ENCODE measurements at regions not wholly inside any gene's neighbourhood (a gene's known extent, or its start where the extent isn't known, plus 50 kb on each side); places are given as distances from the start of the nearest gene placed in this dataset.

GRCh38 chr4:54167508-54167907, 61.6 kb upstream of the PDGFRA start:
- no peak for DNase-seq (ENCODE audit: low read depth, low spot score)
- in situ Hi-C loops (cut with HindIII; ENCODE audit: low sequenced_read_pairs): no loop called here
- no peak overlapping the region for H3K4me3 ChIP-seq (ENCODE audit: low read depth, low read length)
- no peak for TF ChIP-seq CTCF (IDR thresholded peaks at IDR 0.05; ENCODE audit: low read depth, low read length)

GRCh38 chr4:54169176-54169575, 59.9 kb upstream of the PDGFRA start:
- TF ChIP-seq CTCF (IDR thresholded peaks at IDR 0.05; ENCODE audit: low read depth, low read length): no peak
- H3K4me3 ChIP-seq (ENCODE audit: low read depth, low read length): no peak overlapping the region
- in situ Hi-C loops (cut with HindIII; ENCODE audit: low sequenced_read_pairs): no loop called here
- DNase-seq (ENCODE audit: low read depth, low spot score): peak; percentile 23

GRCh38 chr4:54172156-54172555, 56.9 kb upstream of the PDGFRA start:
- no peak for DNase-seq (ENCODE audit: low read depth, low spot score)
- in situ Hi-C loops (cut with HindIII; ENCODE audit: low sequenced_read_pairs): no loop called here
- no peak overlapping the region for H3K4me3 ChIP-seq (ENCODE audit: low read depth, low read length)
- no peak for TF ChIP-seq CTCF (IDR thresholded peaks at IDR 0.05; ENCODE audit: low read depth, low read length)

GRCh38 chr4:54173281-54173912, 55.7 kb upstream of the PDGFRA start:
- no peak for TF ChIP-seq CTCF (IDR thresholded peaks at IDR 0.05; ENCODE audit: low read depth, low read length)
- DNase-seq (ENCODE audit: low read depth, low spot score): no peak
- H3K4me3 ChIP-seq (ENCODE audit: low read depth, low read length): no peak overlapping the region
- in situ Hi-C loops (cut with HindIII; ENCODE audit: low sequenced_read_pairs): no loop called here

GRCh38 chr4:54176202-54176601, 52.9 kb upstream of the PDGFRA start:
- no peak overlapping the region for H3K4me3 ChIP-seq (ENCODE audit: low read depth, low read length)
- DNase-seq (ENCODE audit: low read depth, low spot score): no peak
- in situ Hi-C loops (cut with HindIII; ENCODE audit: low sequenced_read_pairs): no loop called here
- no peak for TF ChIP-seq CTCF (IDR thresholded peaks at IDR 0.05; ENCODE audit: low read depth, low read length)
